OCI-LY1 (cell line): ENCODE measurements at regions not wholly inside any gene's neighbourhood (a gene's known extent, or its start where the extent isn't known, plus 50 kb on each side); places are given as distances from the start of the nearest gene placed in this dataset.

Experiments used
- H2AFZ ChIP-seq: fragments of 200-600 bp; sonication (generic), shearing (Covaris generic); 2 replicates; pipeline ENCODE4 v1.6.0; 2014; ENCODE audit warnings: antibody characterized with exemption, mild to moderate bottlenecking, low read length
- H3F3A ChIP-seq: fragments of 200-600 bp; sonication (generic), shearing (Covaris generic); 2 replicates; pipeline ENCODE4 v1.6.0; 2014; ENCODE audit warnings: mild to moderate bottlenecking, antibody characterized with exemption, low read length, moderate library complexity; ENCODE audit not compliant: insufficient read depth
- H3K27ac ChIP-seq: fragments of 200-600 bp; sonication (generic); 2 replicates; pipeline ENCODE4 v1.5.1; 2014; ENCODE audit warnings: low read length, mixed run types, mild to moderate bottlenecking, low read depth; ENCODE audit not compliant: poor library complexity, severe bottlenecking
- H3K27me3 ChIP-seq: fragments of 200-600 bp; sonication (generic); 2 replicates; pipeline ENCODE4 v1.6.0; 2014; ENCODE audit warnings: antibody characterized with exemption, mild to moderate bottlenecking, low read length, moderate library complexity; ENCODE audit not compliant: insufficient read depth
- H3K36me3 ChIP-seq: fragments of 200-600 bp; sonication (generic); 2 replicates; pipeline ENCODE4 v1.6.1; 2014; ENCODE audit warnings: mild to moderate bottlenecking, antibody characterized with exemption, low read length, moderate library complexity, mixed read lengths; ENCODE audit not compliant: insufficient read depth
- H3K4me1 ChIP-seq: fragments of 200-600 bp; sonication (generic); 2 replicates; pipeline ENCODE4 v1.5.1; 2014; ENCODE audit warnings: mild to moderate bottlenecking, low read length, moderate library complexity; ENCODE audit not compliant: insufficient read depth, severe bottlenecking
- H3K4me2 ChIP-seq: fragments of 200-600 bp; sonication (generic), shearing (Covaris generic); 2 replicates; pipeline ENCODE4 v1.6.1; 2014; ENCODE audit warnings: low read length
- H3K4me3 ChIP-seq: fragments of 200-600 bp; sonication (generic); 2 replicates; pipeline ENCODE4 v1.5.1; 2014; ENCODE audit warnings: low read length, low read depth, mild to moderate bottlenecking, mixed read lengths; ENCODE audit not compliant: poor library complexity, severe bottlenecking
- H3K79me2 ChIP-seq: fragments of 200-600 bp; shearing (Covaris generic); 2 replicates; pipeline ENCODE4 v1.6.1; 2016; ENCODE audit warnings: mixed run types, low read length, mixed read lengths; ENCODE audit not compliant: insufficient read depth
- H3K9ac ChIP-seq: fragments of 200-600 bp; sonication (generic), shearing (Covaris generic); 2 replicates; pipeline ENCODE4 v1.6.1; 2014; ENCODE audit warnings: mild to moderate bottlenecking, low read length, mixed read lengths
- H3K9me2 ChIP-seq: fragments of 200-600 bp; sonication (generic), shearing (Covaris generic); 2 replicates; pipeline ENCODE4 v1.6.1; 2014; ENCODE audit warnings: low read depth, mild to moderate bottlenecking, low read length, mixed read lengths
- H3K9me3 ChIP-seq: fragments of 200-600 bp; shearing (Covaris generic); 2 replicates; pipeline ENCODE4 v1.6.1; 2014; ENCODE audit warnings: low read length, mixed read lengths
- H4K20me1 ChIP-seq: fragments of 200-600 bp; sonication (generic), shearing (Covaris generic); 2 replicates; pipeline ENCODE4 v1.6.0; 2016; ENCODE audit warnings: mild to moderate bottlenecking, low read length; ENCODE audit not compliant: insufficient read depth
- EZH2 ChIP-seq: fragments of 200-600 bp; sonication (generic), shearing (Covaris generic); IDR thresholded peaks from 2 replicates; pipeline ENCODE4 v1.8.0; 2017; ENCODE audit warnings: borderline replicate concordance, mixed run types, mild to moderate bottlenecking, antibody characterized with exemption, low read length, moderate library complexity, mixed read lengths
- TF ChIP-seq, protein P1 (sequence below): fragments of 200-600 bp; sonication (generic), shearing (Covaris generic); IDR thresholded peaks from 2 replicates; pipeline ENCODE4 v1.5.1; 2017; ENCODE audit warnings: mild to moderate bottlenecking, antibody characterized with exemption, low read length, moderate library complexity, mixed read lengths

DNA sequence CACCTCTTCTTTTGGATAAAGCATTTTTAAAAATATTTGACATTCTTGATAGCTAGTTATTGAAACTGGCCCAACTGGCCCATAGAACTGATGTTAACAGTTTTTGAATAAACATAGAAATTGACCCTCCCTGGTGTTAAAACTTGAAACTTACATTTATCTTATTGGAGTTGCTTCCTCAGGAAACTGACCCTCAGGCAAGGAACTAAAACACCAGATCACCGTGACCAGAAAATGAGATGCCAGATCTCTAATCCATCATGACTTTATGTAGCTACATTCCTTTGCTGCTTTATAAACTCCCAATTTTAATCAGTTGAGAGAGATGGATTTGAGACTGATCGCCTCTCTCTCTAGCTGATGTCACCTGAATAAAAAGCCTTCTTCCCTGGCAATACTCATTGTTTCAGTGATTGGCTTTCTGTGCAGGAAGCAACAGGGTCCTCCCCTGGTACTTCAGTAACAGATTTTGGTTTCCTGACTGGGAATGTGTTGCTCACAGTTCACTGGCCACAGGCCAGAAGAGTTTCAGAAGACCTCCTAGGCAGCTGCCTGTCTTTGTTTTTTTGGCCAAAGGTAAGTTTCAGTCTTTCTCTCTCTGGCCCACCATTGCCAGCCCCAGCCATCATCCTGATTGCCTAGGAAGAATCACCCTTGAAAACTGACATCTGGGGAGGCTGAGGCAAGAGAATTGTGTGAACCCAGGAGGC lies 212.4 kb downstream of the DTWD2 start:
- H3K27me3 ChIP-seq: no peaks in the 10 kb centered on the region
- H4K20me1 ChIP-seq: no peaks in the 10 kb centered on the region
- H3K9ac ChIP-seq: no peak overlapping the region
- no peak for TF ChIP-seq EZH2
- H3K79me2 ChIP-seq: no peaks in the 10 kb centered on the region
- H3K4me3 ChIP-seq: no peak overlapping the region
- H3K4me2 ChIP-seq: no peak overlapping the region
- H2AFZ ChIP-seq: no peak overlapping the region
- no peaks in the 10 kb centered on the region for H3K9me3 ChIP-seq
- H3F3A ChIP-seq: no peaks in the 10 kb centered on the region
- no peaks in the 10 kb centered on the region for H3K9me2 ChIP-seq
- H3K36me3 ChIP-seq: no peaks in the 10 kb centered on the region
- H3K27ac ChIP-seq: no peak overlapping the region
- no peaks in the 10 kb centered on the region for H3K4me1 ChIP-seq

DNA sequence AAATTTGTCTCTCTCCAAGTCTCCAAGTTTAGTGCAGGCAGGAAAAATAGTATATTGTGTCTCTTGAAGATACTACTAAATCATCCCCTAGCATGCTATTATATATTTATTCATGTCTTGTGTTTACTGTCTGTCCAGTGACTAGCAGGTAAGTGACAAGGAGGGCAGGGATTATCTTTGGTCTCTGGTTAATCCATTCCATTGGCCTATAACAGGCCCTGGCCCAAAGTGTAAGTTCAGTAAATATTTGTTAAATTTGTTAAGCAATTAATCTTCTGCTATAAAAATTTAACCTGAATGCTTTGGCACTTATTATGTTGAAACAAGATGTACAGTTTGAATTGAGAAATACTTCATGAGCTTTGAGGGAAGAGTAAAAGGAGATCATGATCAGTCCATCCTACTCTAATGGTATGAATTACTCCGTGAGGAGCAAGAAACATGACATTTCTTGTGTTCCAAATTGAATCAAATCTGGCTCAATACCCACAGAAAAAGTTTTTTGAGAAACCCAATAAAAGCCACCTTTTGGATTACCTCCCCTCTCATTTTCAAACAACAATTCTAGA lies 219.7 kb downstream of the DTWD2 start:
- H3K4me1 ChIP-seq: no peaks in the 10 kb centered on the region
- H2AFZ ChIP-seq: no peak overlapping the region
- no peaks in the 10 kb centered on the region for H4K20me1 ChIP-seq
- no peaks in the 10 kb centered on the region for H3K9me2 ChIP-seq
- H3F3A ChIP-seq: no peaks in the 10 kb centered on the region
- H3K9ac ChIP-seq: no peak overlapping the region
- H3K36me3 ChIP-seq: no peaks in the 10 kb centered on the region
- TF ChIP-seq, protein P1, sequence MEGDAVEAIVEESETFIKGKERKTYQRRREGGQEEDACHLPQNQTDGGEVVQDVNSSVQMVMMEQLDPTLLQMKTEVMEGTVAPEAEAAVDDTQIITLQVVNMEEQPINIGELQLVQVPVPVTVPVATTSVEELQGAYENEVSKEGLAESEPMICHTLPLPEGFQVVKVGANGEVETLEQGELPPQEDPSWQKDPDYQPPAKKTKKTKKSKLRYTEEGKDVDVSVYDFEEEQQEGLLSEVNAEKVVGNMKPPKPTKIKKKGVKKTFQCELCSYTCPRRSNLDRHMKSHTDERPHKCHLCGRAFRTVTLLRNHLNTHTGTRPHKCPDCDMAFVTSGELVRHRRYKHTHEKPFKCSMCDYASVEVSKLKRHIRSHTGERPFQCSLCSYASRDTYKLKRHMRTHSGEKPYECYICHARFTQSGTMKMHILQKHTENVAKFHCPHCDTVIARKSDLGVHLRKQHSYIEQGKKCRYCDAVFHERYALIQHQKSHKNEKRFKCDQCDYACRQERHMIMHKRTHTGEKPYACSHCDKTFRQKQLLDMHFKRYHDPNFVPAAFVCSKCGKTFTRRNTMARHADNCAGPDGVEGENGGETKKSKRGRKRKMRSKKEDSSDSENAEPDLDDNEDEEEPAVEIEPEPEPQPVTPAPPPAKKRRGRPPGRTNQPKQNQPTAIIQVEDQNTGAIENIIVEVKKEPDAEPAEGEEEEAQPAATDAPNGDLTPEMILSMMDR: no peak
- no peak for TF ChIP-seq EZH2
- H3K4me3 ChIP-seq: no peak overlapping the region
- no peaks in the 10 kb centered on the region for H3K79me2 ChIP-seq
- H3K9me3 ChIP-seq: no peaks in the 10 kb centered on the region
- H3K4me2 ChIP-seq: no peak overlapping the region
- H3K27me3 ChIP-seq: no peaks in the 10 kb centered on the region
- no peak overlapping the region for H3K27ac ChIP-seq

DNA sequence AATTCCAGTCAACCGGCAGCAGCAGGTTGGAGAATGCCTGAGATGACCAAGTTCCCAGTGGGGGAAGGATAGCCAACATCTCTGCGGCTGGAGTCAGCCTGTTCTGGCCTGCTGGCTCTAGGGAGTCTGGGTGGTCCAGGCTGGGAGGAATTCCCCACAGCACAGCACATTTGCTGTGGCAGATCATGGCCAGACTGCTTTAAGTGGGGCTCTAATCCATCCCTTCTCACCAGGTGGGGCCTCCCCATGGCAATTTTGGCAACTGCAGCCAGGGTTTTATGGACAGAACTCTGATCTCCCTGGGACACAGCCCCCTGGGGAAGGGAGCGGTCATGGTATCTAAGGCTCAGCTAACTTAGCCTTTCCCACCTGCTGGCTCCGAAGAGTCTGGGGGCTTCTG lies 226.1 kb downstream of the DTWD2 start:
- no peak overlapping the region for H3K27ac ChIP-seq
- H3K9me2 ChIP-seq: no peaks in the 10 kb centered on the region
- H3K27me3 ChIP-seq: no peaks in the 10 kb centered on the region
- H2AFZ ChIP-seq: no peak overlapping the region
- H3K4me2 ChIP-seq: no peak overlapping the region
- no peak overlapping the region for H3K9ac ChIP-seq
- H3K4me1 ChIP-seq: no peaks in the 10 kb centered on the region
- TF ChIP-seq, protein P1: no peak
- TF ChIP-seq EZH2: no peak
- no peaks in the 10 kb centered on the region for H3K9me3 ChIP-seq
- no peaks in the 10 kb centered on the region for H4K20me1 ChIP-seq
- H3K4me3 ChIP-seq: no peak overlapping the region
- no peaks in the 10 kb centered on the region for H3K36me3 ChIP-seq
- no peaks in the 10 kb centered on the region for H3F3A ChIP-seq
- H3K79me2 ChIP-seq: no peaks in the 10 kb centered on the region

GRCh38 chr5:118761814-118762213 lies 226.5 kb downstream of the DTWD2 start:
- H3K4me3 ChIP-seq: no peak overlapping the region
- H3K9me3 ChIP-seq: no peaks in the 10 kb centered on the region
- H4K20me1 ChIP-seq: no peaks in the 10 kb centered on the region
- H3F3A ChIP-seq: no peaks in the 10 kb centered on the region
- H2AFZ ChIP-seq: no peak overlapping the region
- H3K9ac ChIP-seq: no peak overlapping the region
- no peak for TF ChIP-seq EZH2
- TF ChIP-seq, protein P1: no peak
- no peaks in the 10 kb centered on the region for H3K36me3 ChIP-seq
- no peak overlapping the region for H3K27ac ChIP-seq
- H3K79me2 ChIP-seq: no peaks in the 10 kb centered on the region
- H3K9me2 ChIP-seq: no peaks in the 10 kb centered on the region
- no peak overlapping the region for H3K4me2 ChIP-seq
- no peaks in the 10 kb centered on the region for H3K4me1 ChIP-seq
- H3K27me3 ChIP-seq: no peaks in the 10 kb centered on the region
